PC-3 (cell line): ENCODE measurements at regions not wholly inside any gene's neighbourhood (a gene's known extent, or its start where the extent isn't known, plus 50 kb on each side); places are given as distances from the start of the nearest gene placed in this dataset.
"Not testable (repeated sequence)": the region's sequence is repeated elsewhere in the genome, so short reads cannot be mapped to it uniquely, and the experiment has no call there.

ENCODE experiments used
- CTCF ChIP-seq: fragments of 300-600 bp; sonication (generic); conservative IDR thresholded peaks from 2 replicates; pipeline ENCODE4 v1.5.1; 2017; ENCODE audit warnings: antibody characterized with exemption, low read depth, mild to moderate bottlenecking, low read length
- EZH2 ChIP-seq: fragments of 300-600 bp; sonication (generic); IDR thresholded peaks from one replicate; pipeline ENCODE4 v1.6.1; 2017; ENCODE audit warnings: antibody characterized with exemption, mild to moderate bottlenecking, low read length; ENCODE audit not compliant: unreplicated experiment

GRCh38 chr7:153747969-153748368 is 304.2 kb upstream of the DPP6 start:
- not testable (repeated sequence) for TF ChIP-seq EZH2, CTCF
